ENCODE measurements at regions not wholly inside any gene's neighbourhood (a gene's known extent, or its start where the extent isn't known, plus 50 kb on each side); places are given as distances from the start of the nearest gene placed in this dataset.
"Not testable (repeated sequence)": the region's sequence is repeated elsewhere in the genome, so short reads cannot be mapped to it uniquely, and the experiment has no call there.

DNA sequence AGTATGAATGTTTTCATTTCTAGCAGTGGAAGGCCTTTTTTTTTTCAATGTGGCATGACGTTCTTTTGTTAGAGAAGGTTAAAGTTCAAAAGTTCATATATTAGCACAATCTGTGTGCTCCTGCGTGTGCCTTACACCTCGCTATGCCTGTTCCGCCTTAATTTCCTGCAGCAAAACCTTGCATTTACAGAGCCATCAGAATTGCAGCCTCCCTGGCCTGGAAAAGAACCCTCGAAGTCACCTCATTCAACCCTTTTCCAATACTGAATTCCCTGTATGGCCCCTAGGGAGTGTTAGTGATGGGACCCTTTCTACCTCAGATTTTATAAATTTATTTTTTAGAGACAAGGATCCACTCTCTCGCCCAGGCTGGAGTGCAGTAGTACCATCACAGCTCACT lies 103.5 kb upstream of the ZNF438 start:
- H2AFZ ChIP-seq (ENCODE audit: low read depth, low read length, severe bottlenecking): no peak overlapping the region
- H3K9ac ChIP-seq (ENCODE audit: low read length): no peak overlapping the region
- no peaks in the 10 kb centered on the region for H3K36me3 ChIP-seq (ENCODE audit: low read length)
- no peaks in the 10 kb centered on the region for H3K79me2 ChIP-seq (ENCODE audit: insufficient read depth, low read length)
- H3F3A ChIP-seq (ENCODE audit: insufficient read depth): no peaks in the 10 kb centered on the region
- H3K27me3 ChIP-seq (ENCODE audit: low read length): no peaks in the 10 kb centered on the region
- no peak overlapping the region for H3K4me2 ChIP-seq (ENCODE audit: low read depth, low read length, poor library complexity, severe bottlenecking)
- no peak for TF ChIP-seq EZH2phosphoT487 (conservative IDR thresholded peaks at IDR 0.05; ENCODE audit: low read length)
- TF ChIP-seq, protein P1, sequence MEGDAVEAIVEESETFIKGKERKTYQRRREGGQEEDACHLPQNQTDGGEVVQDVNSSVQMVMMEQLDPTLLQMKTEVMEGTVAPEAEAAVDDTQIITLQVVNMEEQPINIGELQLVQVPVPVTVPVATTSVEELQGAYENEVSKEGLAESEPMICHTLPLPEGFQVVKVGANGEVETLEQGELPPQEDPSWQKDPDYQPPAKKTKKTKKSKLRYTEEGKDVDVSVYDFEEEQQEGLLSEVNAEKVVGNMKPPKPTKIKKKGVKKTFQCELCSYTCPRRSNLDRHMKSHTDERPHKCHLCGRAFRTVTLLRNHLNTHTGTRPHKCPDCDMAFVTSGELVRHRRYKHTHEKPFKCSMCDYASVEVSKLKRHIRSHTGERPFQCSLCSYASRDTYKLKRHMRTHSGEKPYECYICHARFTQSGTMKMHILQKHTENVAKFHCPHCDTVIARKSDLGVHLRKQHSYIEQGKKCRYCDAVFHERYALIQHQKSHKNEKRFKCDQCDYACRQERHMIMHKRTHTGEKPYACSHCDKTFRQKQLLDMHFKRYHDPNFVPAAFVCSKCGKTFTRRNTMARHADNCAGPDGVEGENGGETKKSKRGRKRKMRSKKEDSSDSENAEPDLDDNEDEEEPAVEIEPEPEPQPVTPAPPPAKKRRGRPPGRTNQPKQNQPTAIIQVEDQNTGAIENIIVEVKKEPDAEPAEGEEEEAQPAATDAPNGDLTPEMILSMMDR (IDR thresholded peaks at IDR 0.05; ENCODE audit: insufficient read depth, low read length, poor library complexity, severe bottlenecking): no peak
- no peaks in the 10 kb centered on the region for H3K9me2 ChIP-seq (replicated peaks; ENCODE audit: insufficient read depth, low read length)
- no peaks in the 10 kb centered on the region for H4K20me1 ChIP-seq (ENCODE audit: low read depth, low read length)
- no peak overlapping the region for H3K27ac ChIP-seq (ENCODE audit: low read depth, low read length)
- no peaks in the 10 kb centered on the region for H3K9me3 ChIP-seq (ENCODE audit: insufficient read depth, low read length)
- no peak overlapping the region for H3K4me3 ChIP-seq (ENCODE audit: insufficient read depth, low read length, poor library complexity, severe bottlenecking)

DNA sequence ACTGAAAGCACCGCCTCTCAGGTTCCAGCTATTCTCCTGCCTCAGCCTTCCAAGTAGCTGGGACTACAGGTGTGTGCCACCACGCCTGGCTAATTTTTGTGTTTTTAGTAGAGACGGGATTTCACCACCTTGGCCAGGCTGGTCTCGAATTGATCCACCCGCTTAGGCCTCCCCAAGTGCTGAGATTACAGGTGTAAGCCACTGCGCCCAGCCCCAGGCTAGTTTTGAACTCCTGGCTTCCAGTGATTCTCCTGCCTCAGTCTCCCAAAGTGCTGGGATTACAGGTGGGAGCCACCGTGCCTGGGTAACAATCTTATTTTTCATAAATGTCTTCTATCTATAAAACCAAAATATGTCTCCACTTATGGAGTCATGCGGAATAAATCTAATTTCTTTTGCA lies 104.1 kb upstream of the ZNF438 start:
- H3K36me3 ChIP-seq (ENCODE audit: low read length); H3K27ac ChIP-seq (ENCODE audit: low read depth, low read length); H2AFZ ChIP-seq (ENCODE audit: low read depth, low read length, severe bottlenecking); H3K9me3 ChIP-seq (ENCODE audit: insufficient read depth, low read length); H3K79me2 ChIP-seq (ENCODE audit: insufficient read depth, low read length); H3K4me3 ChIP-seq (ENCODE audit: insufficient read depth, low read length, poor library complexity, severe bottlenecking); H3K9ac ChIP-seq (ENCODE audit: low read length); H3K27me3 ChIP-seq (ENCODE audit: low read length); H3K9me2 ChIP-seq (replicated peaks; ENCODE audit: insufficient read depth, low read length); H4K20me1 ChIP-seq (ENCODE audit: low read depth, low read length); H3K4me2 ChIP-seq (ENCODE audit: low read depth, low read length, poor library complexity, severe bottlenecking); H3F3A ChIP-seq (ENCODE audit: insufficient read depth): not testable (repeated sequence)

DNA sequence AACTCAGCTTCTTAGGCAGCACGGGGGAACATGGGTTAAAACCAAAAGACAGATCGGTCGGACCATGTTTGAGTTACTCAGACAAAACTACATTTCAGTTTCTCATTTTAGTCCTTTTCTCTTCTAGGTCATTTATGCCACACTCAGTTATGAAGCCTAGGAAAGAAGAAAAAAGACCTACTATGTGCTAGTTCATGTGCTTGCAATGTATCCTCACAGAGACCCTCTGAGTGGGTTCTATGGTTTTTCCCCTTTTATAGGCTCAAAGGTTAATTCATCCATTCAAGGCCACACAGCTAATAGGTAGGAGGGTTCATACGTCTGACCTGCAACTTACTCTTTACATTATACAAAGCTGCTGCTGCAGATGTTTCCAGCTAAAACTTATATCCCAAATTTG lies 104.7 kb upstream of the ZNF438 start:
- Histone ChIP-seq H3K27ac (ENCODE audit: low read depth, low read length) (no peak overlapping the region), H3K36me3 (ENCODE audit: low read length) (no peaks in the 10 kb centered on the region), H3K4me3 (ENCODE audit: insufficient read depth, low read length, poor library complexity, severe bottlenecking) (no peak overlapping the region), H3K9me3 (ENCODE audit: insufficient read depth, low read length) (no peaks in the 10 kb centered on the region), H3K4me2 (ENCODE audit: low read depth, low read length, poor library complexity, severe bottlenecking) (no peak overlapping the region), H3F3A (ENCODE audit: insufficient read depth) (no peaks in the 10 kb centered on the region), H3K27me3 (ENCODE audit: low read length) (no peaks in the 10 kb centered on the region), H3K9me2 (replicated peaks; ENCODE audit: insufficient read depth, low read length) (no peaks in the 10 kb centered on the region), H4K20me1 (ENCODE audit: low read depth, low read length) (no peaks in the 10 kb centered on the region), H3K9ac (ENCODE audit: low read length) (no peak overlapping the region), H3K79me2 (ENCODE audit: insufficient read depth, low read length) (no peaks in the 10 kb centered on the region), H2AFZ (ENCODE audit: low read depth, low read length, severe bottlenecking) (no peak overlapping the region)
- TF ChIP-seq EZH2phosphoT487 (conservative IDR thresholded peaks at IDR 0.05; ENCODE audit: low read length): no peak
- TF ChIP-seq, protein P1 (IDR thresholded peaks at IDR 0.05; ENCODE audit: insufficient read depth, low read length, poor library complexity, severe bottlenecking): no peak

DNA sequence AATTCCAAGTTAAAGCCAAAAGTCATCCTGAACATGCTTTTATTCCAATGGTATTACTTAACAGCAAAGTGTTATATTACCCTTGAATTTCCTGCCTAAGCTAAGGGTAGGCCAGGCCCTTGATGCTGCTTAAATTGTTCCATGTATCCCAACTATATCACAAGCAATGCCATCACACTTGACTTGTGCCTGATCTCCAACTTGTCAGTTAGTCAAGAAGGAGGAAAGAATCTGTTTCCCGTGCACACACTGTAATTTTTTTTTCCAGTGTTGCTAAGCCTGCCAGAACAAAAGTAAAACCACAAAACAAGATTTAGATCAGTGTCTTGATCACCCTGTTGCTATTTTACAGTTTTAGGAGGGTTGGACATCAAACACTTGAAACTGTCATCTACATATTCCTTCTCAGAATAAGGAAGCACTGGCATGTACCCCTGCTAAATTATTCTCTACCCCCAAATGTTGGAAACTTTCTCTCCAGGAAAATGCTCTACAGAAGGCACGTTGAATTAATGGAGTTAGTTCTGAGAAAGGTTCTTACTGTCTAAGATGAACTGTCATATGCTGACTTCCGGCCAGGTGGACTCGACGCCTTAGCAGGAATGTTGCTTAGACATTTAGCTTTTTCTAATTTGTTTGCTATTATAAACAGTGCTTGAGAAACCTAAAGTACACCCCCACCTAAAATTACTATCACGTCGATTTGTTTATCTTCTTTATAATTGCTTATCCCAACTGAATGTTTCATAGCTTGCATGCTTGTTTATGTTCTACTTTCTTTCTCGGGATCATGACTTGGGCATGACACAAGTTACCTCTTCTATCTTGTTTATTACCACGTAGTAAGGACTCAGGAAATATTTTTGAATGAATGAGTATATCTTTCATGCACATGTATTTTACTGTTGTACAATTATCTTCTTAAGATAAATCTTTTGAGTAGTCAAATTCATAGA lies 105.5 kb upstream of the ZNF438 start:
- Histone ChIP-seq H3K9ac (ENCODE audit: low read length) (no peak overlapping the region), H2AFZ (ENCODE audit: low read depth, low read length, severe bottlenecking) (no peak overlapping the region), H3K9me2 (replicated peaks; ENCODE audit: insufficient read depth, low read length) (no peaks in the 10 kb centered on the region), H3K27ac (ENCODE audit: low read depth, low read length) (no peak overlapping the region), H3K4me2 (ENCODE audit: low read depth, low read length, poor library complexity, severe bottlenecking) (no peak overlapping the region), H3K9me3 (ENCODE audit: insufficient read depth, low read length) (no peaks in the 10 kb centered on the region), H3F3A (ENCODE audit: insufficient read depth) (no peaks in the 10 kb centered on the region), H4K20me1 (ENCODE audit: low read depth, low read length) (no peaks in the 10 kb centered on the region), H3K27me3 (ENCODE audit: low read length) (no peaks in the 10 kb centered on the region), H3K4me3 (ENCODE audit: insufficient read depth, low read length, poor library complexity, severe bottlenecking) (no peak overlapping the region), H3K79me2 (ENCODE audit: insufficient read depth, low read length) (no peaks in the 10 kb centered on the region), H3K36me3 (ENCODE audit: low read length) (no peaks in the 10 kb centered on the region)
- TF ChIP-seq, protein P1 (IDR thresholded peaks at IDR 0.05; ENCODE audit: insufficient read depth, low read length, poor library complexity, severe bottlenecking): no peak
- TF ChIP-seq EZH2phosphoT487 (conservative IDR thresholded peaks at IDR 0.05; ENCODE audit: low read length): no peak

Data from SU-DHL-6 (cell line).